H1 (cell line): ENCODE measurements at regions not wholly inside any gene's neighbourhood (a gene's known extent, or its start where the extent isn't known, plus 50 kb on each side); places are given as distances from the start of the nearest gene placed in this dataset.

Source experiments
- CTCF ChIA-PET: fragments of 300-600 bp; sonication (Branson Sonifier 250); formaldehyde crosslinking; loops from one replicate; lab custom pipeline; 2021; ENCODE audit not compliant: partially characterized antibody; lab: Charles Lee
- POLR2A ChIA-PET: fragments of 300-600 bp; sonication (Branson Sonifier 250); formaldehyde crosslinking; loops from one replicate; lab custom pipeline; 2021; ENCODE audit warnings: inconsistent platforms; ENCODE audit not compliant: partially characterized antibody; lab: Charles Lee
- DNase-seq, 2 experiments: peaks; one replicate each; pipeline versions ENCODE4 v3.0.0 to v3.0.0-alpha.2; 2010 to 2022; ENCODE audit warnings: low spot score in 2 of 2, low read depth in 1 of 2, mixed read lengths in 1 of 2
- FAIRE-seq: peaks from 2 replicates; lab custom pipeline; 2011; peaks lifted over from hg19 to GRCh38; lab: Jason Lieb, UNC
- H2AFZ ChIP-seq: 2 replicates; pipeline ENCODE4 v1.8.1; 2012; ENCODE audit warnings: low read length, inconsistent platforms
- H2AK5ac ChIP-seq: 2 replicates; pipeline ENCODE4 v1.6.1; 2013; ENCODE audit warnings: low read depth, low read length
- H2BK120ac ChIP-seq: replicated peaks from 2 replicates; pipeline ENCODE3; 2013; ENCODE audit warnings: low read depth, low read length, inconsistent platforms
- H2BK12ac ChIP-seq: 2 replicates; pipeline ENCODE4 v1.6.1; 2013; ENCODE audit warnings: low read depth, low read length
- H2BK15ac ChIP-seq: 2 replicates; pipeline ENCODE4 v1.6.1; 2013; ENCODE audit warnings: low read length
- H2BK20ac ChIP-seq: 2 replicates; pipeline ENCODE4 v1.6.1; 2013; ENCODE audit warnings: low read length
- H2BK5ac ChIP-seq: 2 replicates; pipeline ENCODE4 v1.6.1; 2013; ENCODE audit warnings: low read depth, low read length
- H3K14ac ChIP-seq: 2 replicates; pipeline ENCODE4 v1.6.1; 2013; ENCODE audit warnings: inconsistent platforms; ENCODE audit not compliant: insufficient read length
- H3K18ac ChIP-seq: 2 replicates; pipeline ENCODE4 v1.6.1; 2013; ENCODE audit warnings: low read length; ENCODE audit errors: extremely low read depth
- H3K23ac ChIP-seq: 2 replicates; pipeline ENCODE4 v1.6.1; 2013; ENCODE audit warnings: inconsistent platforms; ENCODE audit not compliant: insufficient read length
- H3K23me2 ChIP-seq: 2 replicates; pipeline ENCODE4 v1.6.1; 2013; ENCODE audit warnings: low read depth, low read length
- H3K27ac ChIP-seq: 2 replicates; pipeline ENCODE4 v1.6.1; 2011; ENCODE audit warnings: low read depth, low read length, inconsistent platforms
- H3K27me3 ChIP-seq, 4 experiments: replicated peaks in 1 of 4; 1 replicate in 1 of 4; 2 replicates in 3 of 4; pipeline versions ENCODE4 v1.6.1 to v1.8.1; 2011 to 2013; ENCODE audit warnings: low read length in 3 of 4, mild to moderate bottlenecking in 3 of 4, inconsistent platforms in 2 of 4, mixed read lengths in 2 of 4, moderate library complexity in 1 of 4; ENCODE audit not compliant: control insufficient read depth in 3 of 4, insufficient read depth in 3 of 4; ENCODE audit errors: extremely low read depth in 1 of 4
- H3K36me3 ChIP-seq, 4 experiments: 2 replicates each; pipeline versions ENCODE4 v1.6.1 to v1.8.1; 2011 to 2013; ENCODE audit warnings: mild to moderate bottlenecking in 4 of 4, low read length in 3 of 4, moderate library complexity in 2 of 4, control low read depth in 1 of 4, inconsistent platforms in 1 of 4; ENCODE audit not compliant: insufficient read depth in 4 of 4, control insufficient read depth in 2 of 4
- H3K4ac ChIP-seq: replicated peaks from 2 replicates; pipeline ENCODE3; 2013; ENCODE audit warnings: low read length, low read depth, mixed read lengths, inconsistent platforms; ENCODE audit not compliant: insufficient read length
- H3K4me1 ChIP-seq, 4 experiments: replicated peaks in 1 of 4; 1 replicate in 1 of 4; 2 replicates in 3 of 4; pipeline versions ENCODE4 v1.6.1 to v1.8.1; 2011 to 2013; ENCODE audit warnings: low read length in 3 of 4, inconsistent platforms in 2 of 4, mixed read lengths in 1 of 4; ENCODE audit not compliant: insufficient read depth in 4 of 4, control insufficient read depth in 3 of 4
- H3K4me2 ChIP-seq, 2 experiments: 2 replicates each; pipeline versions ENCODE4 v1.6.1 to v1.8.1; 2011 to 2013; ENCODE audit warnings: low read depth in 2 of 2, low read length in 2 of 2, control low read depth in 1 of 2, inconsistent platforms in 1 of 2, mild to moderate bottlenecking in 1 of 2; ENCODE audit not compliant: insufficient read depth in 1 of 2
- H3K4me3 ChIP-seq, 4 experiments: fragments of 200-600, 300-600 bp in 1 of 4; sonication (generic), shearing (Covaris generic), sonication (Bioruptor Twin) in 1 of 4; 2 replicates each; pipeline versions ENCODE4 v1.5.1 to v1.8.1; 2011 to 2016; ENCODE audit warnings: low read length in 4 of 4, low read depth in 3 of 4, control low read depth in 2 of 4, inconsistent platforms in 2 of 4, mild to moderate bottlenecking in 2 of 4, mixed read lengths in 1 of 4, moderate library complexity in 1 of 4; ENCODE audit not compliant: insufficient read depth in 2 of 4; ENCODE audit errors: extremely low read depth in 1 of 4
- H3K56ac ChIP-seq: replicated peaks from 2 replicates; pipeline ENCODE3; 2013; ENCODE audit warnings: low read depth, mild to moderate bottlenecking, mixed read lengths, low read length, inconsistent platforms; ENCODE audit not compliant: insufficient read length
- H3K79me1 ChIP-seq: 2 replicates; pipeline ENCODE4 v1.6.1; 2013; ENCODE audit warnings: low read depth, low read length, control low read depth
- H3K79me2 ChIP-seq, 2 experiments: 2 replicates each; pipeline versions ENCODE4 v1.6.1 to v1.8.1; 2012 to 2013; ENCODE audit warnings: low read length in 2 of 2, mild to moderate bottlenecking in 2 of 2, inconsistent platforms in 1 of 2; ENCODE audit not compliant: insufficient read depth in 2 of 2, control insufficient read depth in 1 of 2
- H3K9ac ChIP-seq, 4 experiments: replicated peaks in 1 of 4; 1 replicate in 1 of 4; 2 replicates in 3 of 4; pipeline versions ENCODE4 v1.6.1 to v1.8.1; 2011 to 2013; ENCODE audit warnings: low read depth in 3 of 4, low read length in 3 of 4, control low read depth in 2 of 4, mild to moderate bottlenecking in 2 of 4, moderate library complexity in 2 of 4, inconsistent platforms in 1 of 4; ENCODE audit errors: extremely low read depth in 1 of 4
- H3K9me3 ChIP-seq, 2 experiments: 2 replicates each; pipeline versions ENCODE4 v1.6.1 to v1.8.1; 2012 to 2013; ENCODE audit warnings: mild to moderate bottlenecking in 2 of 2, moderate library complexity in 2 of 2, control low read depth in 1 of 2, inconsistent platforms in 1 of 2, low read depth in 1 of 2, low read length in 1 of 2, mixed read lengths in 1 of 2; ENCODE audit not compliant: insufficient read depth in 2 of 2
- H4K20me1 ChIP-seq, 2 experiments: replicated peaks in 1 of 2; 2 replicates each; pipeline versions ENCODE3 to v1.8.1; 2011 to 2013; ENCODE audit warnings: inconsistent platforms in 2 of 2, low read length in 2 of 2, mild to moderate bottlenecking in 1 of 2; ENCODE audit not compliant: insufficient read depth in 2 of 2, control insufficient read depth in 1 of 2
- H4K5ac ChIP-seq: 2 replicates; pipeline ENCODE4 v1.6.1; 2013; ENCODE audit warnings: low read length, low read depth, mixed read lengths, inconsistent platforms; ENCODE audit not compliant: insufficient read length
- H4K8ac ChIP-seq: 2 replicates; pipeline ENCODE4 v1.8.0; 2013; ENCODE audit warnings: mild to moderate bottlenecking, moderate library complexity, low read length, inconsistent platforms; ENCODE audit not compliant: insufficient read depth; ENCODE audit errors: extremely low read depth
- H4K91ac ChIP-seq: replicated peaks from 2 replicates; pipeline ENCODE3; 2013; ENCODE audit warnings: low read length, mixed read lengths, inconsistent platforms; ENCODE audit not compliant: insufficient read length
- FOSL1 ChIP-seq: IDR thresholded peaks from 2 replicates; pipeline ENCODE4 v1.6.1; 2011; ENCODE audit warnings: mild to moderate bottlenecking, low read depth, low read length, moderate library complexity; ENCODE audit not compliant: insufficient read depth
- WGBS, 2 experiments: shearing (Covaris generic) in 1 of 2; methylation state at CpG; one replicate each; pipeline versions ENCODE4 v1.1.6 to v1.1.7; 2013 to 2015; ENCODE audit warnings: low lambda C conversion rate in 2 of 2, mixed read lengths in 2 of 2, inconsistent platforms in 1 of 2, low coverage in 1 of 2, missing lambda C conversion rate in 1 of 2; ENCODE audit not compliant: insufficient replicate concordance in 2 of 2, insufficient coverage in 1 of 2, insufficient read length in 1 of 2; ENCODE audit errors: extremely low coverage in 1 of 2, missing lambda C conversion rate in 1 of 2; 5-methylcytosine and 5-hydroxymethylcytosine counted together
- TF ChIP-seq, protein P1 (sequence below): IDR thresholded peaks from 2 replicates; pipeline ENCODE4 v1.6.1; 2011; ENCODE audit warnings: low read depth, mild to moderate bottlenecking, low read length; ENCODE audit not compliant: insufficient read depth

GRCh38 chr16:79923431-79923830 lies 322.9 kb upstream of the MAF start:
- CTCF ChIA-PET = no interaction called here
- H2BK120ac ChIP-seq = no peak overlapping the region
- no peak overlapping the region for H2AK5ac ChIP-seq
- no peak overlapping the region for H4K8ac ChIP-seq
- 88% methylated on average over 3 of the region's 3 CpGs; no CpG with 5 or more reads in 1 of the 2 experiments for WGBS, 2 experiments
- no peak for FAIRE-seq
- H3K14ac ChIP-seq = no peak overlapping the region
- peaks cover 0 to 6% (median 3%) of the 10 kb centered on the region in 4 experiments; a peak in 3 of 7 replicates for H3K4me1 ChIP-seq
- H3K4me2 ChIP-seq = no peak overlapping the region
- H3K23me2 ChIP-seq = no peaks in the 10 kb centered on the region; the same call in 1 of the 2 replicates
- no peaks in the 10 kb centered on the region for H3K27me3 ChIP-seq
- POLR2A ChIA-PET = no interaction called here
- H3K79me1 ChIP-seq = no peaks in the 10 kb centered on the region
- no peak overlapping the region for H2BK12ac ChIP-seq
- no peak overlapping the region for H3K4ac ChIP-seq
- H3K4me3 ChIP-seq = no peak overlapping the region
- no peak for DNase-seq
- no peaks in the 10 kb centered on the region for H3K79me2 ChIP-seq
- H4K20me1 ChIP-seq = no peaks in the 10 kb centered on the region
- H2BK20ac ChIP-seq = no peak overlapping the region
- no peak overlapping the region for H2BK15ac ChIP-seq
- H3K56ac ChIP-seq = no peak overlapping the region
- H4K91ac ChIP-seq = no peak overlapping the region
- no peak overlapping the region for H3K27ac ChIP-seq
- no peak overlapping the region for H3K9ac ChIP-seq
- H2AFZ ChIP-seq = no peak overlapping the region
- H3K18ac ChIP-seq = no peak overlapping the region
- H3K23ac ChIP-seq = no peak overlapping the region
- H3K36me3 ChIP-seq = no peaks in the 10 kb centered on the region
- H2BK5ac ChIP-seq = no peak overlapping the region
- no peak overlapping the region for H4K5ac ChIP-seq
- H3K9me3 ChIP-seq = no peaks in the 10 kb centered on the region
- no peak for TF ChIP-seq FOSL1
- TF ChIP-seq, protein P1, sequence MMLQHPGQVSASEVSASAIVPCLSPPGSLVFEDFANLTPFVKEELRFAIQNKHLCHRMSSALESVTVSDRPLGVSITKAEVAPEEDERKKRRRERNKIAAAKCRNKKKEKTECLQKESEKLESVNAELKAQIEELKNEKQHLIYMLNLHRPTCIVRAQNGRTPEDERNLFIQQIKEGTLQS = no peak
